Activated naive CD4-positive, alpha-beta T cell treated with Interleukin-2 at 50 U/mL for 16 hours (primary cell): ENCODE measurements at regions not wholly inside any gene's neighbourhood (a gene's known extent, or its start where the extent isn't known, plus 50 kb on each side); places are given as distances from the start of the nearest gene placed in this dataset.
"Not testable (repeated sequence)": the region's sequence is repeated elsewhere in the genome, so short reads cannot be mapped to it uniquely, and the experiment has no call there.

Experiments
- DNase-seq: peaks from one replicate; pipeline ENCODE4 v3.0.0-alpha.2; 2020

DNA sequence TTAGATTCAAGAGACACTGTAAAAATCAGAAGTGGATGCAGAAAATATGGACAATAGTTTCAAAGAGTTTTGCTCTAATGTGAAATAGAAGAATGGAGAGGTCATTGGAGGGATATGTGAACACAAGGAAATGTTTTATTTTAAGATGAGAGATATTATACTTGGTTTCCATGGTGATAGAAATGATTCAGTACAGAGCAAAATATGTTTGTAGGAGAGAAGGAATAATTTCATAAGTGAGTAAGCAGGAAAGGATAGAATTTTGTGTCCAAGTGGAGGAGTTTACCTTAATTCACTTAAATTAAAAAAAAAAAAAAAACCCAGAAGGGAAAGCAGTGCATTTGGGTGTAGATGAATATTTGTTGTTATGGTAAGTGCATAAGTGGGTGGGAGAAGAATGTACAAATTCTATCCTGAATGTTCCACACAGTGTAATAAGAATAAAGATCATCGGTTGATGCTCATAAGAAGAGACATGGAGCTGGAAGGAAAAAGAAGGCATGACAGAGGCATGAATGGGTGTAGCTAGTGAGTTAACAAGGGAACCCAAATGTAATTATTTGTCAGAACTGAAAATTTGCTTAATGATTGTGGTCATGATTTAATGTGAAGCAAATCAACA lies 688.9 kb upstream of the GJE1 start:
- DNase-seq: no peak

DNA sequence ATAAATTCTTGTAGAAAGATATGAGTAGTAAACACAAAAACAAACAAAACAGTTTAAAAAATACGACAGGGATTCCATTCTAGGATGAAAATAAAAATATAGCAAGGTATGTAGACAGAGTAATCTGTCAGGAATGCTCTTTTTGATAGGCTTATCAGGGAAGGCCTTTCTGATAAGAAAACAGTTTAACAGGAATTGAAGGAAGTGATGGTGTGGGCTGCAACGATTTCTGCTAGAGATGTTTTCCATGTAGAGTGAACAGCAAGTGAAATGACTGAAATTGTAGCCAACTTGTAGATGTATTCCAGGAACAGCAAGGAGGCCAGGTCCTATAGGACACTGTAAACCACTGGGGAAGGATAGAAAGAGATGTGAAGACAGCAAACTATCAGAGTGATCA lies 689.7 kb upstream of the GJE1 start:
- DNase-seq: no peak

DNA sequence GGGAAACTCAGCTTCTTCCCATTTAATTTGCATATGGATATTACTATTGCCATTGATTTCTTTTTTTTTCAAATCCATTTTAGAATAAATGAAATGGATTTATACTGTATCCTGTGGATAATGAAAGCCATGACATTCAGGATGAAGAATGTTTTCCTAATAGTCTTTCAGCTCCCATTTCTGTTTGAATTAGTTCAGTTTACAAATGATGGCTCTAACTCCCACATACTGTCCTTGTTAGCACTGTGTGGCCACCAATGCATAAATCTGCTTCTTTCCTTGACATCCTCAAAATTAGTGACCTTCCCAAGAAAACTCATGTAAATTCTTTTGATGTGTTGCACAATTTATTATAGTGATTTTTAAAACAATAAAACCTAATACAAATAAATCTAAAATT lies 693.2 kb upstream of the GJE1 start:
- DNase-seq: no peak

DNA sequence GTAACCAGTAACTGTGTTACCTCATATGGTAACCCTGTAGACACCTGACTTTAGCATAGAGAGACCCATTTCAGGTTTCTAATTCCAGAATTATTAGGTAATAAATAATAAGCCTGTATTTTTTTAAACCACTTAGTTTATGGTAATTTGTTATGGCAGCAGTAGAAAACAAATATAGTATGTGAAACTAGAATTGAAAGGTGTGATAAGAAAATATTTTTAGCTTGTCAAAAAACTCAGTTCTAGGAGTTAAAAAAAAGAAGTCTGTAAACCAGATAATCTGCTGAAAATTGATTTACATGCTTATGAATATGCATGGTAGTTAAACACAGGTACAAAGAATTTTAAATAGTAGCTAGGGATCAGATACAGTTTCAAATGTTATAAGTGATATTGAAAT lies 695.0 kb upstream of the GJE1 start:
- DNase-seq: no peak

DNA sequence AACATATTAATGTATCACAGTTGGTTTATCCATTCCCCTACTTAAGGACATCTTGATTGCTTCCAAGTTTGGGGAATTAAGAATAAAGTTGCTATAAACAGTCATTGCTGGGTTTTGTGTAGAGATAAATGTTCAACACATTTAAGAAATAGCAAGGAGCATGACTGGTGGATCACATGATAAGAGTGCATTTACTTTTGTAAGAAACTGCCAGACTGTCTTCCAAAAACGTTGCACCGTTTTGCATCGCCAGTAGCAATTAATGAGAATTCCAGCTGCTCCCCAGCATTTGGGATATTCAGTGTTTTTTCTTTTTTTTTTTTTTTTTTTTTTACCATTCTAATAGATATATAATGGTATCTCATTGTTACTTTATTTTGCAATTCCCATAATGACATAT lies 695.7 kb upstream of the GJE1 start:
- DNase-seq: no peak

DNA sequence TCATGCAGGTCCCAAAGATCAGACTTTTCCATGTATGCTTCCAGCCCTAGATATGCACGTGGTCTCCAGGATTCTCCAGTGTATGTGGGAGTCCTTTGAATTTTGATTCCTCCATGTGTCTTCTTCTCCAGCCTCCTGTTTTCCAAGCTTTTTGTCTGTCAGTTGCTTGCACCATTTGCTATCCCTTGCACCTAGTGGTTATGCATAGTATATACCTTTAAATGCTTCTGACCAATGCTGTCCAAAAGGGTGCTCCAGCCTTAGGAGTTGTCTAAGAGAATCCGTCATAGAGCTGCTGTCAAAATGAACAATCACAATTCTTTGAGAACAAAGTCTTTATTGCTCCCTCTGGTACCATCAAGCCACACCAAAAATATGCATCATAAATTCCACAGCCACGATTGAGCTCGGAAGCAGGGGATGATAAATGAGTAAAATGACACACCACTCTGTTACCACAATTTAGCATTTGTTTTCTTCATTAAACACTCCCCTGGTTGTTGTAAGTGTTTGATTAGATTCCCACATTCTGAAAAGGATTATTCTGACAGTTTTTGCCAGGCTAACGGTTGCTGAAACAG lies 706.2 kb upstream of the GJE1 start:
- no peak for DNase-seq

DNA sequence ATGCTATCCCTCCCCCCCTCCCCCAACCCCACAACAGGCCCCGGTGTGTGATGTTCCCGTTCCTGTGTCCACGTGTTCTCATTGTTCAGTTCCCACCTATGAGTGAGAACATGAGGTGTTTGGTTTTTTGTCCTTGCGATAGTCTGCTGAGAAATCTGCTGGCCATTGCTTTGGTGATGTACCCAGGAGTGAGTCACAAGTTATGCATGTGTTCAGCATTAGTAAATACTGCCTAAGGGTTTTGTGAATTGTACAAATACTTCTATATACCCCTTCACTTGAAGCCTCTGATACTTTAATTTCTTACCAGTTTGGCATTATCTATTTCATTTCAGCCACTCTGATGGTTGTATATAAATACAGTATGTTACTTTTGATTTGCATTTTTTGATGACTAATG lies 711.3 kb upstream of the GJE1 start:
- no peak for DNase-seq

DNA sequence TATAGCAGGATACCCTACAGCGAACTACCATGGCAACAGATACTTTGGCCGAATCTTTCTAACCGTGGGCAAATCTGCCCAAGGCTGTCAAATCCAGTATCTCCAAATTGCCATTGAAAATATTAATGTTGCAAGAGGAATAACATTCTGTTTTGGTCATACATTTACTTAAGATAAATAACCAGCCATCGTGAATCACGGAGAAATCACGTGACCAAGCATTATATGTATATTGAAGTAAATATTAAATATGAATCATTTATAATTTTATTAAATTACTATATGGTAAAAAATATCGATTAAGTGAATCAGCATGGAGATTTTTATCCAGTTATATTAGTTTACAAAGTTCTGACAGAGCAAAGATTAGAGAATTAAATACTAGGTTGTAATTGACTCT lies 714.6 kb upstream of the GJE1 start:
- DNase-seq: no peak

DNA sequence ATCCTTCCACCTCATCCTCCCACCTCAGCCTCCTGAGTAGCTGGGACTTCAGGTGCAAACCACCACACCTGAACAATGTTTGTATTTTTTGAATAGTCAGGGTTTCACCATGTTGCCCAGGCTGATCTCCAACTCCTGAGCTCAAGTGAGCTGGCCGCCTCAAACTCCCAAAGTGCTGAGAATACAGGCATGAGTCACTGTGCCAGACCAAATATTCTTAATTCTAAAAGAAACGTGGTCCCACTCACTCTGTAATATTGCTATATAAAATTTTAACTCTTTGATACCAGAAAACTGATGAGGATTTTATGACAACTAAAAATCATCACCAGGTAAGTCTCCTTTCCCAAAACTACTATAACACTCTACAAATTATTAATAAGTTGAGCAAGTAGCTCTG lies 716.8 kb upstream of the GJE1 start:
- no peak for DNase-seq

DNA sequence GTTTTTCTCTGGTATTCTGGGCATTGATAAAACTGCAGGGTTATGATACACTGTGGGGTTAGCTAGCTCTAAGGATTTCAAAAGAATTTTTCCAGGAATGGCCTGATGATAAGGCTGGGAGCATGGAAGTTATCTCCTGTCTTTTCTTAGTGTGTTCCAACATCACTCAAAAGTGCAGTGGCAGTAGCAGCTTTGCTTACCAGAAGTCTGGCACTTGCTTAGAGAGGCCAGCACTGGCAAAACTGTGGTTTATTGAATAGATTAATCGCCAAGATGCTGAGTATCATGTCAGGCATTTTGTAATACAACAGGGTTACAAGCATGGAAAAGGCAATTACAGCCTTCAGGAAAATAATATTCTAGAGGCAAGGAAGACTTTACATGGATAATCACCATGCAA lies 719.5 kb upstream of the GJE1 start:
- no peak for DNase-seq

DNA sequence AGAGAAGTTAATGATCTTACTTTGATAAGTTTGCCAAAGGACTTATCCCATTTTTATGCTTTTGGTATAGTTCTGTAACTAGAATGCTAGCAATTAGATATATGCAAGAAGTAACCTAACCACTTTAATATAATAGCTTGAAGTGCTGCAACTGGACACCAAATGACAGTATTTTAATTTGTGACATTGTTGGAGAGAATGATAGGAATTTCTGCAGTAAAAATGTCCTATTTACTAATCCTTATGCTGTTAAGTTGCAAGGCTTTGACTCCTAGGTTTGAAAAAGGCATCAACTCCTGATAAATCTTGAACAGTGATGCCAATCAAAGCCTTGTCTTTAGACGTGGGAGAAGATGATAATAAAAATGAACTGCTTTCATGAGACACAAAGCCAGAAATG lies 726.0 kb upstream of the GJE1 start:
- no peak for DNase-seq

DNA sequence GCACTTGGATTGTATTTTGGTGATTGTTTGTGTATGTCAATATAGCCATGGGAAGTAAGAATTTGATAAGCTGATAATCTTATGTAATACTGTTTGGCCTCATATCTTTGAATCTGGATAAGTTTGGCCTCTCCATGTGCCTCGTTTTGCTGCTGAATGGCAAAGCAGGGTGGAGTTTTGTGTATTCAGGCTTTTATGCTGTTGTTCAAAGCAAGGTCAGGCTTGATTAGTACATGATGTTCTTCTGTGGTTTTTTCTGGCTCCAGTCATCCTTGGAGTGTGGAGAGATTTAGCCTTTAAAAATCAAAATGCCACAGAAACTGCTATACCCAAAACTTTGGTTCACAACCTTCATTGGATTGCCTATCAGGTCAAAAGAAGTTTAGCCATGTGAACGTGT lies 728.9 kb upstream of the GJE1 start:
- DNase-seq: no peak

DNA sequence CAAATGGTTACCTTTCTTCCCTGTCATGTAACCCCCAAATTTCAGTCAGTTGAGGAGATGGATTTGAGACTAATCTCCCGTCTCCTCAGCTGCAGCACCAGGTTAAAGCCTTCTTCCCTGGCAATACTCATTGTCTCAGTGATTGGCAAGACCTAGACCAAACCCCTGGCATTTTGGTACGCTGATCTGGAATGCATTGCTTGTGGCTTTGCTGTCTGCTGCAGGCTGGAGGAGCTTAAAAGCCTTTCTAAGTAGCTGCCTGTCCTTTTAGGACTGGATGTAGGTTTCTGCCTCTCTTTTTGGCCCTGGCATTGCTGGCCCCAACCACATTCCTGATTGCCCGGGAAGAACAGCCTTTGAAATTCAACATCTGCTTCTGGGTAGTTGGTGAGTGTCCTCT lies 729.6 kb upstream of the GJE1 start:
- no peak for DNase-seq

DNA sequence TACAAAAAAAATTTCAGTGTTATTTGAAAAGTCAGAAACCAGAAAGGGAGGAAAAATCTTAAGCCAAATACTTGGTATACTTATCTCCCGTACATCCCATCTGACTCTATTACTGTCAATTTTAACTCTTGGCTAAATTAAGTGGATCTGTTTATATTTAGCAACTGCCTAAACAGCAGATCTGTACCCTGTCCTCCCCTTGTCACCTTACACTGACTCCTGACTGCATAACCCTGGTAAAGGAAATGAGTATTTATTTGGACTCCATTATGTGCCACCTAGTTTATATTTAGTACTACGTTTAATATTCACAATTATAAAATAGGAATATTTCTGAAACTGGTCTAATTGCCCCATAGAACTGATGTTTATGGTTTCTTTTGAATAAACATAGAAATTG lies 730.2 kb upstream of the GJE1 start:
- no peak for DNase-seq

DNA sequence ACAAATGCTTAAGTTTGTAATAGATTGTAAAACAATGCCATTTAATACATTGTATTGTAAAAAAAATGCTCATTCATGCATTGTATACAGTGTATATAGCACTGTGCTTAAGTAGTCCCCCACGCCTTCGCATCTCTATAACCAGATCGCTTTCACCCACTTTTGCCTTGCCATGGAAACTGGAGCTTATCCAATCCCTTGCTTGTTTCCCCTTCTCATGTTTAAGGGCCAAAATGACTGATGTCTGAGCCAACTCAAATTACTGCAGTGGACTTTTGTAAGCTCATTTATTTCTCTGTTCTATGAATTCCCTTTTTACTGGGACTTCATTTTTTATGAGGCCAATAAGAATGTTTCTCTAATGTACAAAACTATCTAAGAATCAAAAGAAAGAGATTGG lies 730.9 kb upstream of the GJE1 start:
- no peak for DNase-seq

DNA sequence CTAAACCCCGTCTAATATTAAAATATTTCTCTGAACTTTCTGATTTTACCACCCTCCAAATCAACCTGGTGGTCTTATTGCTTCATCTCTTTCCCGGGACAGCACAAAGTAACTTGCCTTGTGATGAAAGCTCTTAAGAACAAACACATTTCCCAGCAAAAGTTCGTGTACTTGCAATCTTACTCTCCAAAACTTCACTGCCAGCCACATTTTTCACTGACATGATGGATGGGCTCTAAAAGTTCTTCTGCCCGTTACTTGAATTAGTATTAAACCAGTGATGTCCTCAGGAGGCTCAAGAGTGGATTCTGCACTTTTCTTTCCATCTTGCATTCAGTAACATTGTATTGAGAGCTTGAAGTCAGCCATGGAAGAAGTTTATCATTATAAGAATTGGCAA lies 731.6 kb upstream of the GJE1 start:
- DNase-seq: no peak

DNA sequence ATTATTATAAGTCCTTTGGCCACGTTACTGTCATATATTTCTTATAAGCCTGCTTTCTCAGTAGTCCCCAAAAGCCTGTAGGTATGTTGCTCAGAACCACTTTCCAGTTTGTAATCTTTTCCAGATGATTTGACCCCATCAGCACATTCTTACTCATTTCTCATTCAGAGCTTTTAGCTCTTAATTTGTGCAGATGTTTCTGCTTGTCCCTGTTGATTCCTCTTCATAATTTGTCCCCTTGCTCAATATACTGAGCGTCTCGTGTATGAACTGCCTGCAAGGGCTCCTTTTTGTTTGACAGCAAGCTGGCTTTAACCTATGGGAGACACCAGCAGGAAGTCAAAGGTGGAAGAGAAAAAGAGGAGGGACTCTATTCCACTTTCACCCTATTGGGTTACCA lies 733.8 kb upstream of the GJE1 start:
- DNase-seq: no peak

DNA sequence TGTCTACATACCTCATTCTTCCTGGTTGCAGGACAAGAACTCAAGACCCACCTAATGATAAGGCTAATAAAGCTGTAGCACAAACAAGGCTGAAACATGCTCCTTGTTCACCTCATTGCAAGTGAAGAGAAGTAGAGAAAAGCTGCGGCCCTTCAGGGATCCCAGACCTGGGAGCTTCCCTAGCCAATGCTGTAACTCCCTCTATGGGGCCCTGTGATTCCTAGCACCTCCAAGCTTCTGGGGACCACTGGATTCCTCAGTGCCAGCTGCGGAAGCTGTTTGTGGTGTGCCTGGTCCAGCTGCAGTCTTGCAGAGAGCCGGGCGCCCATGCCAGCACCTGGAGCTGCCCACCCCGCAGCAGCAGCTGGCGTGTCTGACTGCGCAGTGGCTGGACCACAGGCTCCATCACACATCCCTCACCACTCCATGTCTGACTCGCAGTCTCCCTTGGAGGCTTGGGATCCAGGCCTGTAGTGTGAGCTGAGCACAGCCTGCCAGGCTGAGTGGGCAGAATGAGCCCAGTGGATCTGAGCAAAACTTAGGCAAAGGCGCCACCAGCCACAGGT lies 737.2 kb upstream of the GJE1 start:
- DNase-seq: no peak

DNA sequence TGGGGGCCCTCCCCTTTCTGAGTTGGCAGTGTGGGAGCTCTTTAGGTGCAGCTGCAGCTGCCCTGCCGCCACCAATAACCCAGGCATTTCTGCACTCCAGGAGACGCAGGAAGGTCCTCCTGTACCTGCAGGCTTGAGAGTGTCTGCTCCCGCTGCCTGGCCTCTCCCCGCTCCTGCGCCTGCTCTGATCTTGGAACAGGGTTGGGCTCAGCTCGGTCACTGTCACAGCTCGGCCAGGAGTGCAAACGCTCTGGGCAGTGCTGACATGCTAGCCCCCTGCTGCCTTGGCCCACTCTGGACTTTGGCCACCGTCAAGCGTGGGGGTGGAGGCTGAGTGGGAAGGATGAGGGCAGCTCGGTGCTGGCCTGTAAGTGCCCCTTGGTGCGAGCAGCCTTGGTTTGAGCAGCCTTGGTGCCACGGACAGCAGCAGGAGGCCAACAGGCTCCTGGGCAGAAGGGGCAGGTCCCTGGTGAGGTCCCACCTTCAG lies 738.1 kb upstream of the GJE1 start:
- no peak for DNase-seq

DNA sequence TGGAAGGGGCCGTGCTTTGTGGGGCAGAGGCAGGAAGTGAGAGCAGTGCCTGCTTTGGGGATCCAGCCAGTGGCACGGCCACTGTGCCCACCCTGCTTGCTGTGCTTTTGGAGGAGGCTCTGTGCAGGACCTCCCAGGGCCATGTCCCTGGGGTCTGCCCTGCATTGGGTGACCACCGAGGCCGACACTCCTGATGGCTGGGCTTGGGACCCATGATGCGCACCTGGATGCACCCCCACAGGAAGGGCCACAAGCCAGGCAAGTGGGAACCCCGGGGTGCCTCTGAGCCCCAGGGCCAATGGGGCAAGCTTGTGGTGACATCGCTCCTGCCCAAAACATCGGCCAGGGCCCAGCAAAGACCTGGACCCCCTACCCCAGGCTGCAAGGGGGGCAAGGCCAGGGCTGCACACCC lies 738.6 kb upstream of the GJE1 start:
- DNase-seq: no peak

DNA sequence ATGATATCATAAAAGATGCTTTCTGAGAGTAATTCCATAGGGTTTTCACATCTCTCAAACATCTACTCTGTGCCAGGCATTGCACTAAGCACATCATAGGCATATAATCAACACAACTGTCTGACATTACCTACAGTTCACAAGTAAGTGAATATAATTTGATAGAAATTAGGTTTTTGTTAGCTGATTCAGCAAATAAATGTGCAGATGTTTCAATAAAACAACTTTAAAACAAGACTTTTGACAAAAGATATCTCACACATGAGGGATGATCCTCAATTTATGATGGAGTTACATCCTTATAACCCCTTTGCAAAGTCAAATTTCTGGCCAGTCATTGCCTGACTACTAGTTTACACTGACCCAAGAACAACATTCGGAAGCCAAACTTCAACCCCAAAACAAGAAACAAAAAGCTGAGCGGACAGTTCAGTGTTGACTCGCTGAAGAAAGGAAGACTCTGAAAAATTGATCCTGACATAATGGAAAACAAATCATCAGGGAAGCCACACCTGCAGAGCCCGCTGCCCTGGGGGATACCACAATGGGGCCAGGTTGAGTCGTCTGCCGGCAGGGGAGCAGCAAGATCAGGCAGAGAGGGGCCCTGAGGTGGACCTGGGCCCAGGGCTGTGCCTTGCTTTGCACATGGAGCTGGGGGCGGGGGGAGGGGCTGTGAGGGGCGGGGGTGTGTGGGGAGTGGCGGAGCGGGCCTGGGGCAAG lies 739.2 kb upstream of the GJE1 start:
- DNase-seq: no peak

DNA sequence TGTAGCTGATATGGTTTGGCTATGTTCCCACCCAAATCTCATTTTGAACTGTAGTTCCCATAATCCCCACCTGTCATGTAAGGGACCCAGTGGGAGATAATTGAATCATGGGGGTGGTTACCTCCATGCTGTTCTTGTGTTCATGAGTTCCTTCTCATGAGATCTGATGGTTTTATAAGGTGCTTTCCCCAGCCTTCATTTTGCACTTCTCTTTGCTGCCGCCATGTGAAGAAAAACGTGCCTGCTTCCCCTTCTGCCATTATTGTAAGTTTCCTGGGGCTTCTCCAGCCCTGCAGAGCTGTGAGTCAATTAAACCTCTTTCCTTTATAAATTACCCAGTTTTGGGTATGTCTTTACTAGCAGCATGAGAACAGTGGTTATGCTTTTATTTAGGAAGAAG lies 741.6 kb upstream of the GJE1 start:
- DNase-seq: not testable (repeated sequence)

DNA sequence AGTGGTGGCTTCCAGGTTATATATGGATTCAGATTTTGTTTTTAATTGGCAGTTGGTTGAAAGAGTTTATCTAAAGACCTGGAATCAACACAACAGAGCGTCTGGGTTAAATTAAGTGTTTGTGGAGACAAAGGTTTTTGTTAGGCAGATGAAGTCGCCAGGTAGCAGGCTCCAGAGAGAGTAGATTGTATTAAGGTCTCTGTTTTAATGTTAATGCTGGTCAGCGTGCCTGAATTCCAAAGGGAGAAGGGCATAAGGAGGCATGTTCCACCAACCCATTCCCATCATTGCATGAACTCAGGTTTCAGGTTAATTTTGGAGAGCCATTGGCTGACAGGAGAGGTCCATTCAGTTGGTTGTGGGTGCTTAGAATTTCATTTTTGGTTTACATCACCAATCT lies 744.1 kb upstream of the GJE1 start:
- DNase-seq: no peak

DNA sequence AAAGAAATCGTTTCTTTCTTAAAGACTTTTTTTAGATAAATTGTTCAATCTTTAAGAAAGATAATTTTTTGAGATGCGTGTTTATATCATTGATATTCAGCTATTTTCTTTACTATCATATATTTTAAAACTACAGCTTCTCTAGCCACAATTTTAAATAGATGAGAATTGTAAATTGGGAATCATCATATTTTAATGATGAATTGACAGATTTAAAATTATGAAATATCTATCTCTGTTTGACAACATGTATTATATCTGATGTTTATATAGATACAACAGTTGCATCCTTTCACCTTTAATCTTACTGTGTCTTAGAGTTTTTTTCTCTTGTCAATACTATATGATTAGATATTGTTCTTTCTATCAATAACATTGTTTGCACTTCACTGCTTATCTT lies 762.3 kb upstream of the GJE1 start:
- no peak for DNase-seq
